SK-N-SH (cell line): ENCODE measurements at regions not wholly inside any gene's neighbourhood (a gene's known extent, or its start where the extent isn't known, plus 50 kb on each side); places are given as distances from the start of the nearest gene placed in this dataset.

Experiments
- CTCF ChIA-PET: fragments of 300-600, 350-600 bp; formaldehyde crosslinking; extraction: SDS; loops from one replicate; lab custom pipeline; 2021; lab: Yijun Ruan, JAX
- POLR2A ChIA-PET: fragments of 350-600 bp; sonication (Branson Sonifier 250); formaldehyde crosslinking; extraction: SDS; loops from one replicate; lab custom pipeline; 2020; ENCODE audit warnings: antibody characterized with exemption, inconsistent platforms; lab: Yijun Ruan, JAX
- DNase-seq: peaks from one replicate; pipeline ENCODE4 v3.0.0; 2012
- H2AFZ ChIP-seq: fragments of 200-600 bp; sonication (generic); 2 replicates; pipeline ENCODE4 v1.8.1; 2016; ENCODE audit warnings: antibody characterized with exemption, mild to moderate bottlenecking, low read depth
- H3F3A ChIP-seq: fragments of 200-600 bp; sonication (generic); replicated peaks from 2 replicates; pipeline ENCODE3; 2016; ENCODE audit warnings: antibody characterized with exemption, mild to moderate bottlenecking; ENCODE audit not compliant: insufficient read depth
- H3K27ac ChIP-seq, 2 experiments: fragments of 200-500 bp in 1 of 2; fragments of 200-600 bp in 1 of 2; sonication (Bioruptor generic) in 1 of 2; sonication (generic), shearing (Covaris generic) in 1 of 2; 2 replicates each; pipeline versions ENCODE4 v1.5.1 to v1.6.1; 2014 to 2016; ENCODE audit warnings: low read depth in 2 of 2, inconsistent platforms in 1 of 2, low read length in 1 of 2, mild to moderate bottlenecking in 1 of 2, mixed read lengths in 1 of 2
- H3K27me3 ChIP-seq: fragments of 200-600 bp; sonication (generic), shearing (Covaris generic); 2 replicates; pipeline ENCODE4 v1.6.1; 2016; ENCODE audit warnings: mixed run types; ENCODE audit not compliant: insufficient read depth
- H3K36me3 ChIP-seq, 2 experiments: fragments of 200-500 bp in 1 of 2; fragments of 200-600 bp in 1 of 2; sonication (Bioruptor generic) in 1 of 2; sonication (generic) in 1 of 2; replicated peaks in 1 of 2; 2 replicates each; pipeline versions ENCODE3 to v1.5.1; 2014 to 2016; ENCODE audit warnings: low read length in 1 of 2, mild to moderate bottlenecking in 1 of 2; ENCODE audit not compliant: insufficient read depth in 2 of 2, control insufficient read depth in 1 of 2
- H3K4me1 ChIP-seq, 2 experiments: fragments of 200-500 bp in 1 of 2; fragments of 200-600 bp in 1 of 2; sonication (Bioruptor generic) in 1 of 2; sonication (generic), shearing (Covaris generic) in 1 of 2; 2 replicates each; pipeline versions ENCODE4 v1.5.1 to v1.6.1; 2014 to 2016; ENCODE audit warnings: low read depth in 1 of 2, low read length in 1 of 2, mixed run types in 1 of 2; ENCODE audit not compliant: insufficient read depth in 2 of 2, control insufficient read depth in 1 of 2
- H3K4me2 ChIP-seq: fragments of 200-600 bp; sonication (generic), shearing (Covaris generic); 2 replicates; pipeline ENCODE4 v1.6.1; 2017; ENCODE audit warnings: mixed run types
- H3K4me3 ChIP-seq, 2 experiments: fragments of 200-500 bp in 1 of 2; fragments of 200-600 bp in 1 of 2; sonication (Bioruptor generic) in 1 of 2; sonication (generic), shearing (Covaris generic) in 1 of 2; 2 replicates each; pipeline versions ENCODE4 v1.5.1 to v1.8.1; 2014 to 2016; ENCODE audit warnings: low read depth in 2 of 2, inconsistent platforms in 1 of 2, low read length in 1 of 2, mild to moderate bottlenecking in 1 of 2, mixed read lengths in 1 of 2, moderate library complexity in 1 of 2
- H3K79me2 ChIP-seq: fragments of 200-600 bp; sonication (generic); 2 replicates; pipeline ENCODE4 v1.8.1; 2017; ENCODE audit warnings: mild to moderate bottlenecking; ENCODE audit not compliant: insufficient read depth
- H3K9ac ChIP-seq: fragments of 200-600 bp; sonication (generic); 2 replicates; pipeline ENCODE4 v1.6.1; 2017; ENCODE audit warnings: mixed run types
- H3K9me2 ChIP-seq: fragments of 200-600 bp; sonication (generic); 2 replicates; pipeline ENCODE4 v1.6.1; 2017; ENCODE audit warnings: mixed run types
- H3K9me3 ChIP-seq: fragments of 200-600 bp; sonication (generic); 2 replicates; pipeline ENCODE4 v1.6.1; 2017; ENCODE audit warnings: mixed run types, mild to moderate bottlenecking, moderate library complexity
- H4K20me1 ChIP-seq: fragments of 200-600 bp; sonication (generic); 2 replicates; pipeline ENCODE4 v1.6.1; 2017; ENCODE audit warnings: mild to moderate bottlenecking, mixed run types; ENCODE audit not compliant: insufficient read depth
- ELF1 ChIP-seq: IDR thresholded peaks from 2 replicates; pipeline ENCODE4 v1.4.0; 2012
- FOSL2 ChIP-seq: IDR thresholded peaks from 2 replicates; pipeline ENCODE4 v1.4.0; 2012; ENCODE audit warnings: low read depth, mild to moderate bottlenecking, moderate library complexity, borderline replicate concordance
- FOXJ3 ChIP-seq: sonication (generic); formaldehyde crosslinking; IDR thresholded peaks from 2 replicates; pipeline ENCODE4 v1.5.1; 2020; ENCODE audit warnings: mild to moderate bottlenecking, missing genetic modification reagents
- MAX ChIP-seq: IDR thresholded peaks from 2 replicates; pipeline ENCODE4 v1.4.0; 2012; ENCODE audit warnings: low read depth
- NFIC ChIP-seq: IDR thresholded peaks from 2 replicates; pipeline ENCODE4 v1.4.0; 2012; ENCODE audit warnings: borderline replicate concordance
- NRF1 ChIP-seq: IDR thresholded peaks from 2 replicates; pipeline ENCODE4 v1.6.1; 2012; ENCODE audit warnings: low read depth, mild to moderate bottlenecking, low read length
- RAD21 ChIP-seq: IDR thresholded peaks from 2 replicates; pipeline ENCODE4 v1.6.1; 2012; ENCODE audit warnings: mild to moderate bottlenecking, low read length
- RCOR1 ChIP-seq: fragments of 150-350 bp; IDR thresholded peaks from 2 replicates; pipeline ENCODE4 v1.6.1; 2017; ENCODE audit warnings: antibody characterized with exemption, low read length
- RXRA ChIP-seq: IDR thresholded peaks from 2 replicates; pipeline ENCODE4 v1.4.0; 2012; ENCODE audit warnings: low read depth, mild to moderate bottlenecking, borderline replicate concordance
- TCF12 ChIP-seq: IDR thresholded peaks from 2 replicates; pipeline ENCODE4 v1.4.0; 2012
- TEAD4 ChIP-seq: IDR thresholded peaks from 2 replicates; pipeline ENCODE4 v1.4.0; 2012; ENCODE audit warnings: mild to moderate bottlenecking, borderline replicate concordance; ENCODE audit not compliant: insufficient read depth
- YY1 ChIP-seq: IDR thresholded peaks from 2 replicates; pipeline ENCODE4 v1.4.0; 2012; ENCODE audit warnings: low read depth, mild to moderate bottlenecking
- WGBS: methylation state at CpG from one replicate; pipeline ENCODE4 v1.1.6; 2017; ENCODE audit warnings: low lambda C conversion rate; 5-methylcytosine and 5-hydroxymethylcytosine counted together
- TF ChIP-seq, protein P1 (sequence below): IDR thresholded peaks from 2 replicates; pipeline ENCODE4 v1.4.0; 2012; ENCODE audit warnings: low read depth, borderline replicate concordance
- TF ChIP-seq, protein P2 (sequence below): IDR thresholded peaks from 2 replicates; pipeline ENCODE4 v1.6.1; 2012; ENCODE audit warnings: mild to moderate bottlenecking, low read depth, low read length, moderate library complexity
- TF ChIP-seq, protein P3 (sequence below): fragments of 150-350 bp; IDR thresholded peaks from 2 replicates; pipeline ENCODE4 v1.6.1; 2016; ENCODE audit warnings: mild to moderate bottlenecking, low read depth, low read length

DNA sequence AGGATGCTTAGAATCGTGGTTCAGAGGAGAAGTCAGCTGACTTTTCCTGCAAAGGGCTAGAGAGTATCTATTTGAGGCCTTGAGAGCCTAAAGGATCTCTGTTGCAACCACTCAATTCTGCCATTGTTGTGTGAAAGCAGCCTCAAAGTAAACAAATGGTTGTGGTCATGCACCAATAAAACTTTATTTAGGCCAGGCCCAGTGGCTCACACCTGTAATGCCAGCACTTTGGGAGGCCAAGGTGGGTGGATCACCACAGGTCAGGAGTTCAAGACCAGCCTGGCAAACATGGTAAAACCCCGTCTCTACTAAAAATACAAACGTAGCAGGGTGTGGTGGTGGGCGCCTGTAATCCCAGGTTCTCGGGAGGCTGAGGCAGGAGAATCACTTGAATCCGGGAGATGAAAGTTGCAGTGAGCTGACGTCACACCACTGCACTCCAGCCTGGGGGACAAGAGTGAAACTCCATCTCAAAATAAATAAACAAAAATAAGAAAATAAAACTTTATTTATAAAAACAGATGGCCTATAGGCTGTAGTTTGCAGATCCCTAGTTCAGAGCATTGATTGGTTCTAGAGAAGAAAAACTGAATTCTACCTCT lies 135.9 kb upstream of the KLF4 start:
- Histone ChIP-seq H4K20me1 (no peaks in the 10 kb centered on the region), H3K9me2 (no peaks in the 10 kb centered on the region), H3K27me3 (peaks cover 27% of the 10 kb centered on the region), H3K79me2 (no peaks in the 10 kb centered on the region), H3K36me3 (no peaks in the 10 kb centered on the region), H3K9ac (no peak overlapping the region), H3K4me1 (no peaks in the 10 kb centered on the region), H3F3A (no peaks in the 10 kb centered on the region), H2AFZ (no peak overlapping the region), H3K4me3 (no peak overlapping the region), H3K4me2 (no peak overlapping the region), H3K27ac (no peak overlapping the region), H3K9me3 (no peaks in the 10 kb centered on the region)
- ChIA-PET POLR2A (no interaction called here), CTCF (no interaction called here)
- no peak for DNase-seq
- WGBS: 39% methylated on average over 7 of the region's 7 CpGs
- TF ChIP-seq NFIC: no peak
- no peak for TF ChIP-seq YY1
- no peak for TF ChIP-seq FOXJ3 (CRISPR knock-in tag)
- no peak for TF ChIP-seq ELF1
- no peak for TF ChIP-seq RXRA

DNA sequence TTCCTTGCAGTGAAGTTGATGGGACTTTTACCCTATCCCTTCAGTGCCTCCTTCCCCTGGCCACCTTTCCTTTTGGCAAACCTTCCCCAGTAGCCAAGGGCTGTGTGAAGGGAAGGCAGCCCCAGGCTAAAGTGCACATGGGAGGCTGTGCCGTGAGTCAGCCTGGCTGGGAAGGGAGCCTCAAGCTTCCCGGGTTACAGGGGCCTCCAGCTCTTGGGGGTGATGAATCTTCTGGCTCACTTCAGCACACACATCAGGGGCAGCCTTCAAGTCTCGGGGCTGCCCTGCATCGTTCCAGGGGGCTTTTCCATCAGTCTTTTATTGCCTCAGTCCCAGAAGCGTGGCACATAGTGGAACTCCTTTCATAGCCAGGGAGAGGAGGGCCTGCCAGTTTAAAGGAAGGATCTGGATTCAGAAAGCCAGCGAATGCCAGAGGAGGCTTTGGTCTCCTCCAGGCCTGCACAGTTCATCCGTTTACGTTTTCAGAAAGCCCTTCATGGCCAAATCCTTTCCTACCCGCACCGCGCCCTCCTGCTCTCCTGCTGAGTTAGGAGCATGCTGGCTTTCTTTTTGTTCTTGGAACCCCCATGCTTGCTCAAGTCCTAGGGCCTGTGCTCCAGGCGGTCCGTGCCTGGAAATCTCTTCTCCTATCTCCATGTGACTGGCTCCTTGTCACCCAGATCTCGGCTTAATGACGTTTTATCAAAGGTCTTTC lies 134.8 kb upstream of the KLF4 start:
- CTCF ChIA-PET: no interaction called here
- H3K4me1 ChIP-seq: no peaks in the 10 kb centered on the region

DNA sequence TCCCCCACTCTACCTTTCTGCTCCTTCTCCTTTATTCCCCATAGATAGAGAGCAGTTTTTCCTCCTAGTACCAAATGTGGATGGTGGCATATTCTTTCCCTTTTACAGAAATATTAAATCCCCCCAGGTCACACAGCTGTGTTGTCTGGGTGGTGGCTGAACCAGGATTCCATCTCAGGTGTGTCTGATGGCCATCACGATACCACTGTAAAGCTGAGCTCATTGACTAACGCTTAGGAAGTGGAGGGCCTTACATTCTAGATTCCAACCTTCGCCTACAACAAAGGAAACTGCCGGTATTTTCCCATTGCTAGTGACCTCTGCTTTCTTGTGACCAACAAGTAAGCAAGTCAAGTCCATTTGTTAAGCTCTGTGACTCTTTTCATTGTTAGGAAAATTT lies 131.9 kb upstream of the KLF4 start:
- Histone ChIP-seq H3K9me3 (no peaks in the 10 kb centered on the region), H3K27me3 (peaks cover 18% of the 10 kb centered on the region), H3K4me1 (no peaks in the 10 kb centered on the region), H3K27ac (no peak overlapping the region), H3K36me3 (no peaks in the 10 kb centered on the region), H4K20me1 (no peaks in the 10 kb centered on the region), H3K79me2 (no peaks in the 10 kb centered on the region), H3K4me2 (no peak overlapping the region), H3K4me3 (no peak overlapping the region), H2AFZ (no peak overlapping the region), H3K9me2 (no peaks in the 10 kb centered on the region), H3K9ac (no peak overlapping the region), H3F3A (no peaks in the 10 kb centered on the region)
- 31% methylated on average over 4 of the region's 4 CpGs for WGBS
- ChIA-PET POLR2A (no interaction called here), CTCF (no interaction called here)
- no peak for DNase-seq
- TF ChIP-seq FOSL2: no peak
- TF ChIP-seq RAD21: no peak
- TF ChIP-seq TCF12: no peak
- no peak for TF ChIP-seq NRF1
- TF ChIP-seq, protein P1, sequence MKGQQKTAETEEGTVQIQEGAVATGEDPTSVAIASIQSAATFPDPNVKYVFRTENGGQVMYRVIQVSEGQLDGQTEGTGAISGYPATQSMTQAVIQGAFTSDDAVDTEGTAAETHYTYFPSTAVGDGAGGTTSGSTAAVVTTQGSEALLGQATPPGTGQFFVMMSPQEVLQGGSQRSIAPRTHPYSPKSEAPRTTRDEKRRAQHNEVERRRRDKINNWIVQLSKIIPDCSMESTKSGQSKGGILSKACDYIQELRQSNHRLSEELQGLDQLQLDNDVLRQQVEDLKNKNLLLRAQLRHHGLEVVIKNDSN: no peak
- TF ChIP-seq RCOR1: no peak
- TF ChIP-seq TEAD4: no peak
- no peak for TF ChIP-seq YY1
- no peak for TF ChIP-seq FOXJ3 (CRISPR knock-in tag)
- TF ChIP-seq, protein P2, sequence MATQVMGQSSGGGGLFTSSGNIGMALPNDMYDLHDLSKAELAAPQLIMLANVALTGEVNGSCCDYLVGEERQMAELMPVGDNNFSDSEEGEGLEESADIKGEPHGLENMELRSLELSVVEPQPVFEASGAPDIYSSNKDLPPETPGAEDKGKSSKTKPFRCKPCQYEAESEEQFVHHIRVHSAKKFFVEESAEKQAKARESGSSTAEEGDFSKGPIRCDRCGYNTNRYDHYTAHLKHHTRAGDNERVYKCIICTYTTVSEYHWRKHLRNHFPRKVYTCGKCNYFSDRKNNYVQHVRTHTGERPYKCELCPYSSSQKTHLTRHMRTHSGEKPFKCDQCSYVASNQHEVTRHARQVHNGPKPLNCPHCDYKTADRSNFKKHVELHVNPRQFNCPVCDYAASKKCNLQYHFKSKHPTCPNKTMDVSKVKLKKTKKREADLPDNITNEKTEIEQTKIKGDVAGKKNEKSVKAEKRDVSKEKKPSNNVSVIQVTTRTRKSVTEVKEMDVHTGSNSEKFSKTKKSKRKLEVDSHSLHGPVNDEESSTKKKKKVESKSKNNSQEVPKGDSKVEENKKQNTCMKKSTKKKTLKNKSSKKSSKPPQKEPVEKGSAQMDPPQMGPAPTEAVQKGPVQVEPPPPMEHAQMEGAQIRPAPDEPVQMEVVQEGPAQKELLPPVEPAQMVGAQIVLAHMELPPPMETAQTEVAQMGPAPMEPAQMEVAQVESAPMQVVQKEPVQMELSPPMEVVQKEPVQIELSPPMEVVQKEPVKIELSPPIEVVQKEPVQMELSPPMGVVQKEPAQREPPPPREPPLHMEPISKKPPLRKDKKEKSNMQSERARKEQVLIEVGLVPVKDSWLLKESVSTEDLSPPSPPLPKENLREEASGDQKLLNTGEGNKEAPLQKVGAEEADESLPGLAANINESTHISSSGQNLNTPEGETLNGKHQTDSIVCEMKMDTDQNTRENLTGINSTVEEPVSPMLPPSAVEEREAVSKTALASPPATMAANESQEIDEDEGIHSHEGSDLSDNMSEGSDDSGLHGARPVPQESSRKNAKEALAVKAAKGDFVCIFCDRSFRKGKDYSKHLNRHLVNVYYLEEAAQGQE: no peak

More for the DNA sequence above, 134.8 kb upstream of the KLF4 start:
- Histone ChIP-seq H3K27ac (no peak overlapping the region), H3K9me3 (no peaks in the 10 kb centered on the region), H4K20me1 (no peaks in the 10 kb centered on the region), H2AFZ (no peak overlapping the region), H3K9me2 (no peaks in the 10 kb centered on the region), H3K27me3 (peaks cover 31% of the 10 kb centered on the region), H3K36me3 (no peaks in the 10 kb centered on the region), H3F3A (no peaks in the 10 kb centered on the region), H3K4me3 (no peak overlapping the region), H3K4me2 (no peak overlapping the region), H3K9ac (no peak overlapping the region), H3K79me2 (no peaks in the 10 kb centered on the region)
- POLR2A ChIA-PET: no interaction called here
- no peak for DNase-seq
- WGBS: 59% methylated on average over 13 of the region's 15 CpGs
- TF ChIP-seq, protein P3, sequence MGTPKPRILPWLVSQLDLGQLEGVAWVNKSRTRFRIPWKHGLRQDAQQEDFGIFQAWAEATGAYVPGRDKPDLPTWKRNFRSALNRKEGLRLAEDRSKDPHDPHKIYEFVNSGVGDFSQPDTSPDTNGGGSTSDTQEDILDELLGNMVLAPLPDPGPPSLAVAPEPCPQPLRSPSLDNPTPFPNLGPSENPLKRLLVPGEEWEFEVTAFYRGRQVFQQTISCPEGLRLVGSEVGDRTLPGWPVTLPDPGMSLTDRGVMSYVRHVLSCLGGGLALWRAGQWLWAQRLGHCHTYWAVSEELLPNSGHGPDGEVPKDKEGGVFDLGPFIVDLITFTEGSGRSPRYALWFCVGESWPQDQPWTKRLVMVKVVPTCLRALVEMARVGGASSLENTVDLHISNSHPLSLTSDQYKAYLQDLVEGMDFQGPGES: no peak
- 0 out of 2 replicates have a peak, but pooled peaks have one; percentile 39 for TF ChIP-seq MAX
